GM12878 (cell line): ENCODE measurements at regions not wholly inside any gene's neighbourhood (a gene's known extent, or its start where the extent isn't known, plus 50 kb on each side); places are given as distances from the start of the nearest gene placed in this dataset.

Source experiments
- ATAC-seq: fragments of 200-7000 bp; cut with Tn5 transposase; 3 replicates; pipeline ENCODE4 v1.9.1; 2020; ENCODE audit warnings: mild to moderate bottlenecking, moderate library complexity
- BruUV-seq: library from RNA; stranded (reverse); fragments of 400-500 nt; replicated peaks from 2 replicates; lab custom pipeline; 2021; lab: Mats Ljungman, UMichigan
- CTCF ChIA-PET: fragments of 300-600 bp; sonication (Branson Sonifier 250); formaldehyde crosslinking; extraction: SDS; loops from one replicate; lab custom pipeline; 2021; ENCODE audit warnings: inconsistent platforms; lab: Yijun Ruan, JAX
- POLR2A ChIA-PET: fragments of 350-600 bp; formaldehyde crosslinking; extraction: SDS; loops from one replicate; lab custom pipeline; 2021; ENCODE audit warnings: inconsistent platforms; lab: Charles Lee
- RAD21 ChIA-PET: fragments of 300-600 bp; sonication (Branson Sonifier 250); formaldehyde crosslinking; loops from one replicate; lab custom pipeline; 2023; ENCODE audit warnings: antibody characterized with exemption; ENCODE audit not compliant: unreplicated experiment; lab: Charles Lee
- SMC1A ChIA-PET: fragments of 300-600 bp; sonication (Branson Sonifier 250); formaldehyde crosslinking; loops from one replicate; lab custom pipeline; 2023; ENCODE audit not compliant: unreplicated experiment, uncharacterized antibody; lab: Charles Lee
- DNase-seq: peaks from one replicate; pipeline ENCODE4 v3.0.0-alpha.2; 2011; ENCODE audit warnings: low read depth, low spot score
- FAIRE-seq: peaks from 3 replicates; lab custom pipeline; 2011; peaks lifted over from hg19 to GRCh38; lab: Jason Lieb, UNC
- H2AFZ ChIP-seq: 2 replicates; pipeline ENCODE4 v1.6.0; 2011; ENCODE audit warnings: low read depth, low read length, control low read depth; ENCODE audit not compliant: control insufficient read depth
- H3K27ac ChIP-seq: 2 replicates; pipeline ENCODE4 v1.5.1; 2011; ENCODE audit warnings: control low read depth; ENCODE audit not compliant: control insufficient read depth, insufficient read depth
- H3K27me3 ChIP-seq, 2 experiments: replicated peaks in 1 of 2; 2 replicates each; pipeline versions ENCODE4 v1.6.0 to v1.6.1; 2011; ENCODE audit warnings: low read length in 1 of 2; ENCODE audit not compliant: control insufficient read depth in 2 of 2, insufficient read depth in 2 of 2
- H3K36me3 ChIP-seq, 2 experiments: 2 replicates each; pipeline ENCODE4 v1.5.1; 2011; ENCODE audit warnings: low read length in 1 of 2; ENCODE audit not compliant: control insufficient read depth in 2 of 2, insufficient read depth in 2 of 2
- H3K4me1 ChIP-seq: 2 replicates; pipeline ENCODE4 v1.6.1; 2011; ENCODE audit warnings: mild to moderate bottlenecking, low read length, moderate library complexity, mixed read lengths; ENCODE audit not compliant: control insufficient read depth, insufficient read depth
- H3K4me2 ChIP-seq: 2 replicates; pipeline ENCODE4 v1.6.0; 2011; ENCODE audit warnings: control low read depth; ENCODE audit not compliant: control insufficient read depth, insufficient read depth
- H3K4me3 ChIP-seq: fragments of 200-600 bp; sonication (generic); 2 replicates; pipeline ENCODE4 v1.5.1; 2016
- H3K79me2 ChIP-seq: 2 replicates; pipeline ENCODE4 v1.6.0; 2011; ENCODE audit warnings: low read length; ENCODE audit not compliant: control insufficient read depth, insufficient read depth
- H3K9ac ChIP-seq: 2 replicates; pipeline ENCODE4 v1.8.0; 2011; ENCODE audit warnings: low read length, control low read depth, mixed read lengths; ENCODE audit not compliant: control insufficient read depth, insufficient read depth
- H3K9me3 ChIP-seq: replicated peaks from 3 replicates; pipeline ENCODE4 v1.5.1; 2011; ENCODE audit warnings: mild to moderate bottlenecking, low read length; ENCODE audit not compliant: control insufficient read depth, insufficient read depth
- H4K20me1 ChIP-seq: 2 replicates; pipeline ENCODE4 v1.6.0; 2011; ENCODE audit not compliant: control insufficient read depth, insufficient read depth
- BCL11A ChIP-seq: IDR thresholded peaks from 2 replicates; pipeline ENCODE4 v1.6.1; 2011; ENCODE audit warnings: low read depth, low read length
- CBX3 ChIP-seq: fragments of 200-600 bp; sonication (generic); IDR thresholded peaks from 2 replicates; pipeline ENCODE4 v1.6.1; 2016; ENCODE audit warnings: low read depth, borderline replicate concordance
- CEBPB ChIP-seq, 2 experiments: fragments of 150-350 bp in 1 of 2; IDR thresholded peaks; 2 replicates each; pipeline ENCODE4 v1.6.1; 2012 to 2014; ENCODE audit warnings: low read depth in 2 of 2, low read length in 2 of 2, borderline replicate concordance in 1 of 2, inconsistent platforms in 1 of 2
- CHD2 ChIP-seq: IDR thresholded peaks from 2 replicates; pipeline ENCODE4 v1.6.1; 2011; ENCODE audit warnings: low read depth, low read length, improper control_type of control experiment, borderline replicate concordance
- CREM ChIP-seq: IDR thresholded peaks from 2 replicates; pipeline ENCODE4 v1.6.1; 2014; ENCODE audit warnings: antibody characterized with exemption, low read depth
- ELK1 ChIP-seq: IDR thresholded peaks from 2 replicates; pipeline ENCODE4 v1.6.1; 2012; ENCODE audit warnings: low read depth, low read length, improper control_type of control experiment
- IKZF1 ChIP-seq: fragments of 450-650 bp; conservative IDR thresholded peaks from 2 replicates; pipeline ENCODE4 v1.6.1; 2017; ENCODE audit warnings: antibody characterized with exemption, mild to moderate bottlenecking
- IRF4 ChIP-seq: IDR thresholded peaks from 2 replicates; pipeline ENCODE4 v1.6.1; 2011; ENCODE audit warnings: low read depth, low read length
- MTA3 ChIP-seq: IDR thresholded peaks from 2 replicates; pipeline ENCODE4 v1.6.1; 2012; ENCODE audit warnings: low read length, inconsistent platforms, borderline replicate concordance
- POLR2AphosphoS2 ChIP-seq: IDR thresholded peaks from 2 replicates; pipeline ENCODE4 v1.6.1; 2011; ENCODE audit warnings: low read depth, mild to moderate bottlenecking, low read length, improper control_type of control experiment, moderate library complexity
- RB1 ChIP-seq: fragments of 450-650 bp; formaldehyde crosslinking; IDR thresholded peaks from 2 replicates; pipeline ENCODE4 v1.6.1; 2017; ENCODE audit warnings: mild to moderate bottlenecking, borderline replicate concordance
- RBBP5 ChIP-seq: fragments of 200-600 bp; sonication (generic); conservative IDR thresholded peaks from 2 replicates; pipeline ENCODE4 v1.6.1; 2016
- RCOR1 ChIP-seq: conservative IDR thresholded peaks from 2 replicates; pipeline ENCODE4 v1.6.1; 2012; ENCODE audit warnings: low read depth, low read length, improper control_type of control experiment
- SMAD1 ChIP-seq: fragments of 450-650 bp; IDR thresholded peaks from 2 replicates; pipeline ENCODE4 v1.6.1; 2018; ENCODE audit warnings: mild to moderate bottlenecking, low read depth; ENCODE audit not compliant: partially characterized antibody
- SMC3 ChIP-seq: IDR thresholded peaks from 2 replicates; pipeline ENCODE4 v1.6.1; 2011; ENCODE audit warnings: low read length, improper control_type of control experiment, borderline replicate concordance
- SPI1 ChIP-seq: IDR thresholded peaks from 2 replicates; pipeline ENCODE4 v1.6.1; 2011; ENCODE audit warnings: low read depth, mild to moderate bottlenecking, low read length, moderate library complexity, borderline replicate concordance; ENCODE audit not compliant: insufficient read depth
- SRF ChIP-seq, 2 experiments: IDR thresholded peaks; 2 replicates each; pipeline ENCODE4 v1.6.1; 2011; ENCODE audit warnings: low read depth in 2 of 2, low read length in 2 of 2, mild to moderate bottlenecking in 1 of 2, moderate library complexity in 1 of 2
- TAF1 ChIP-seq: IDR thresholded peaks from 2 replicates; pipeline ENCODE4 v1.6.1; 2011; ENCODE audit warnings: mild to moderate bottlenecking, low read depth, low read length, borderline replicate concordance
- ZNF687 ChIP-seq: fragments of 450-650 bp; IDR thresholded peaks from 2 replicates; pipeline ENCODE4 v1.6.1; 2017; ENCODE audit warnings: mild to moderate bottlenecking, moderate library complexity
- WGBS: methylation state at CpG from one replicate; pipeline ENCODE4 v1.1.6; 2016; ENCODE audit warnings: low lambda C conversion rate; ENCODE audit not compliant: insufficient replicate concordance, insufficient coverage; ENCODE audit errors: missing lambda C conversion rate; 5-methylcytosine and 5-hydroxymethylcytosine counted together
- in situ Hi-C: fragments of 300-500 bp; cut with MboI; formaldehyde crosslinking; loops from 9 replicates; pipeline ENCODE4 v1.14.3; 2018; ENCODE audit warnings: mixed read lengths
- intact Hi-C: fragments of 100-400 bp; cut with micrococcal nuclease; formaldehyde crosslinking; loops from one replicate; pipeline ENCODE4 v1.14.2; 2022; ENCODE audit not compliant: unreplicated experiment
- TF ChIP-seq, protein P1 (sequence below): fragments of 450-650 bp; IDR thresholded peaks from 2 replicates; pipeline ENCODE4 v1.6.1; 2014; ENCODE audit warnings: mild to moderate bottlenecking

- TF ChIP-seq RCOR1 (no peak), SMAD1 (no peak), IRF4 (no peak), SRF (IDR thresholded peaks at IDR 0.05; ENCODE audit: low read depth in 2 of 2, low read length in 2 of 2) (no peak), CBX3 (no peak), RBBP5 (no peak), RB1 (no peak), CEBPB (IDR thresholded peaks at IDR 0.05; ENCODE audit: borderline replicate concordance in 1 of 2, low read depth in 2 of 2, low read length in 2 of 2) (no peak)
- TF ChIP-seq, all 136 proteins: peak for 0
These were observed 87.6 kb upstream of the TEX51 start (continued) for GRCh38 chr2:126811101-126811500.

DNA sequence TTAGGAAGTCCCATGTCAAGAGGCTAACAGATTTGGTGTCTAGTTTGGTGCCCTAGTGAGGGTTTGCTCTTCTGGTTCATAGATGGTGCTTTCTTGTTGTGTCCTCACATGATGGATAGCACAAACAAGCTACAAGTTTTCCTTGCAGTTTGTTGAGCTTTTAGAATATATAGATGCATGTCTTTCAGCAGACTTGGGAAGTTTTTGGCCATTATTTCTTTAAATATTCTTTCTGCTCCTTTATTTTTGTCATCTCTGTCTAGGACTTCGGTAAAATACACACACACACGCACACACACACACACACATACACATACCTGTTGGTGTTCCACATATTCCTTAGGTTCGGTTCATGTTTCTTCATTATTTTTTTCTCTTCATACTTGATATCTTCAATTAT, 81.5 kb upstream of the TEX51 start:
- no TSS peak for BruUV-seq
- CTCF ChIA-PET, result no interaction called here
- H3K9me3 ChIP-seq, result no peaks in the 10 kb centered on the region
- POLR2A ChIA-PET, result no interaction called here
- no peak overlapping the region for H3K4me2 ChIP-seq
- no peak for DNase-seq
- H3K9ac ChIP-seq, result no peak overlapping the region
- SMC1A ChIA-PET, result no interaction called here
- no peak overlapping the region for H2AFZ ChIP-seq
- 53% methylated on average over 3 of the region's 3 CpGs for WGBS
- no peaks in the 10 kb centered on the region for H4K20me1 ChIP-seq
- H3K4me3 ChIP-seq, result no peak overlapping the region
- FAIRE-seq, result no peak
- H3K4me1 ChIP-seq, result no peaks in the 10 kb centered on the region
- ATAC-seq, result no peak
- intact Hi-C loops (no loop called here), in situ Hi-C loops (no loop called here)
- H3K36me3 ChIP-seq, result no peaks in the 10 kb centered on the region
- RAD21 ChIA-PET, result no interaction called here
- no peaks in the 10 kb centered on the region for H3K27me3 ChIP-seq
- H3K27ac ChIP-seq, result no peak overlapping the region
- H3K79me2 ChIP-seq, result no peaks in the 10 kb centered on the region
- TF ChIP-seq BCL11A (no peak), CREM (no peak), SPI1 (no peak), TAF1 (no peak), CHD2 (no peak), POLR2AphosphoS2 (no peak), ELK1 (no peak), ZNF687 (no peak), SMC3 (no peak), RB1 (no peak), MTA3 (no peak), IKZF1 (no peak)
- TF ChIP-seq, protein P1, sequence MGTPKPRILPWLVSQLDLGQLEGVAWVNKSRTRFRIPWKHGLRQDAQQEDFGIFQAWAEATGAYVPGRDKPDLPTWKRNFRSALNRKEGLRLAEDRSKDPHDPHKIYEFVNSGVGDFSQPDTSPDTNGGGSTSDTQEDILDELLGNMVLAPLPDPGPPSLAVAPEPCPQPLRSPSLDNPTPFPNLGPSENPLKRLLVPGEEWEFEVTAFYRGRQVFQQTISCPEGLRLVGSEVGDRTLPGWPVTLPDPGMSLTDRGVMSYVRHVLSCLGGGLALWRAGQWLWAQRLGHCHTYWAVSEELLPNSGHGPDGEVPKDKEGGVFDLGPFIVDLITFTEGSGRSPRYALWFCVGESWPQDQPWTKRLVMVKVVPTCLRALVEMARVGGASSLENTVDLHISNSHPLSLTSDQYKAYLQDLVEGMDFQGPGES, result no peak
